Left lung (tissue), 4 donors: ENCODE measurements at regions not wholly inside any gene's neighbourhood (a gene's known extent, or its start where the extent isn't known, plus 50 kb on each side); places are given as distances from the start of the nearest gene placed in this dataset.

ENCODE experiments used
- ATAC-seq: fragments of 200-7000 bp; cut with Tn5 transposase; one replicate; pipeline ENCODE4 v1.9.1; 2020; ENCODE audit warnings: moderate library complexity
- DNase-seq, 4 donors: peaks; one replicate each; pipeline ENCODE4 v3.0.0-alpha.2; 2013 to 2020
- H3K27ac ChIP-seq, 2 donors: fragments of 200-600 bp; sonication (generic) in 1 of 2; one replicate each; pipeline versions ENCODE4 v1.5.0 to v1.8.0; 2020 to 2021
- H3K27me3 ChIP-seq, 2 donors: fragments of 200-600 bp; sonication (generic) in 1 of 2; one replicate each; pipeline versions ENCODE4 v1.5.0 to v1.8.0; 2020 to 2021
- H3K36me3 ChIP-seq, 2 donors: fragments of 200-600 bp; sonication (generic) in 1 of 2; one replicate each; pipeline versions ENCODE4 v1.5.0 to v1.8.0; 2020 to 2021
- H3K4me1 ChIP-seq, 2 donors: fragments of 200-600 bp; one replicate each; pipeline ENCODE4 v1.8.0; 2021
- H3K4me3 ChIP-seq, 2 donors: fragments of 200-600 bp; sonication (generic) in 1 of 2; one replicate each; pipeline versions ENCODE4 v1.5.0 to v1.8.0; 2020 to 2021; ENCODE audit warnings: mild to moderate bottlenecking in 1 of 2
- H3K9me3 ChIP-seq, 2 donors: fragments of 200-600 bp; sonication (generic) in 1 of 2; one replicate each; pipeline versions ENCODE4 v1.5.0 to v1.8.0; 2020 to 2021
- CTCF ChIP-seq, 2 donors: fragments of 200-600 bp; sonication (generic) in 1 of 2; IDR thresholded peaks; one replicate each; pipeline versions ENCODE4 v1.5.0 to v1.8.0; 2021; ENCODE audit warnings: antibody characterized with exemption in 2 of 2
- intact Hi-C, 2 donors: fragments of 100-400 bp; cut with DNase I; formaldehyde crosslinking; loops; one replicate each; pipeline versions ENCODE4 v1.11.2 to v1.14.2; 2022
- donor health status: DM: no; HTN: yes; CAD: no.
- donor health status: DM: no; HTN: no; CAD: no.

- DNase-seq (no peak), ATAC-seq (no peak)
- Histone ChIP-seq H3K4me3 (no peak overlapping the region), H3K27me3 (no peaks in the 10 kb centered on the region), H3K36me3 (no peaks in the 10 kb centered on the region), H3K9me3 (peaks cover 0 to 12% of the 10 kb centered on the region in 2 donors), H3K27ac (no peak overlapping the region), H3K4me1 (no peaks in the 10 kb centered on the region)
- intact Hi-C loops: no loop called here
- TF ChIP-seq CTCF (IDR thresholded peaks at IDR 0.05): no peak
Observed at GRCh38 chr18:40690062-40690461, 1265.0 kb upstream of the PIK3C3 start.

GRCh38 chr18:40687399-40687798 lies 1267.6 kb upstream of the PIK3C3 start:
- H3K27ac ChIP-seq: no peak overlapping the region
- intact Hi-C loops: no loop called here
- H3K4me3 ChIP-seq: no peak overlapping the region
- H3K4me1 ChIP-seq: no peaks in the 10 kb centered on the region
- H3K27me3 ChIP-seq: no peaks in the 10 kb centered on the region
- H3K9me3 ChIP-seq: peaks cover 0 to 4% of the 10 kb centered on the region in 2 donors
- ATAC-seq (no peak), DNase-seq (no peak)
- H3K36me3 ChIP-seq: no peaks in the 10 kb centered on the region
- no peak for TF ChIP-seq CTCF (IDR thresholded peaks at IDR 0.05)

GRCh38 chr18:40686836-40687235 lies 1268.2 kb upstream of the PIK3C3 start:
- intact Hi-C loops: no loop called here
- TF ChIP-seq CTCF (IDR thresholded peaks at IDR 0.05): no peak
- H3K36me3 ChIP-seq: no peaks in the 10 kb centered on the region
- no peaks in the 10 kb centered on the region for H3K4me1 ChIP-seq
- H3K27me3 ChIP-seq: no peaks in the 10 kb centered on the region
- no peak overlapping the region for H3K4me3 ChIP-seq
- H3K9me3 ChIP-seq: peaks cover 0 to 4% of the 10 kb centered on the region in 2 donors
- ATAC-seq: no peak
- no peak for DNase-seq
- H3K27ac ChIP-seq: no peak overlapping the region

GRCh38 chr18:40685219-40685618 lies 1269.8 kb upstream of the PIK3C3 start:
- H3K9me3 ChIP-seq: no peaks in the 10 kb centered on the region
- H3K36me3 ChIP-seq: no peaks in the 10 kb centered on the region
- H3K27me3 ChIP-seq: no peaks in the 10 kb centered on the region
- no peak overlapping the region for H3K4me3 ChIP-seq
- no peak for DNase-seq
- no peak for ATAC-seq
- no peak overlapping the region for H3K27ac ChIP-seq
- no peak for TF ChIP-seq CTCF (IDR thresholded peaks at IDR 0.05)
- H3K4me1 ChIP-seq: no peaks in the 10 kb centered on the region
- intact Hi-C loops: no loop called here

GRCh38 chr18:40678318-40678717 lies 1276.7 kb upstream of the PIK3C3 start:
- Histone ChIP-seq H3K27ac (no peak overlapping the region), H3K4me1 (no peaks in the 10 kb centered on the region), H3K27me3 (no peaks in the 10 kb centered on the region), H3K4me3 (no peak overlapping the region), H3K9me3 (no peaks in the 10 kb centered on the region), H3K36me3 (no peaks in the 10 kb centered on the region)
- no peak for TF ChIP-seq CTCF (IDR thresholded peaks at IDR 0.05)
- DNase-seq (no peak), ATAC-seq (no peak)
- intact Hi-C loops: no loop called here
